Neural cell (in vitro differentiated cells): ENCODE measurements at regions not wholly inside any gene's neighbourhood (a gene's known extent, or its start where the extent isn't known, plus 50 kb on each side); places are given as distances from the start of the nearest gene placed in this dataset.
A peak's percentile ranks its signal among the peaks of the same experiment; 100 is the strongest.

Source experiments
- H2AFZ ChIP-seq: fragments of 200-600, 300-800 bp; sonication (generic), shearing (Covaris generic); 2 replicates; pipeline ENCODE4 v1.6.0; 2014; ENCODE audit warnings: low read depth, mild to moderate bottlenecking, antibody characterized with exemption, low read length, moderate library complexity
- H3F3A ChIP-seq: fragments of 200-600 bp; shearing (Covaris generic); 2 replicates; pipeline ENCODE4 v1.6.1; 2016; ENCODE audit warnings: mild to moderate bottlenecking, moderate library complexity, mixed read lengths, antibody characterized with exemption, low read length; ENCODE audit not compliant: insufficient read depth, poor library complexity, severe bottlenecking
- H3K27ac ChIP-seq: fragments of 200-600, 300-800 bp; sonication (generic), shearing (Covaris generic); 2 replicates; pipeline ENCODE4 v1.5.1; 2014; ENCODE audit warnings: mild to moderate bottlenecking, low read length, moderate library complexity
- H3K27me3 ChIP-seq: fragments of 300-800, 200-600 bp; sonication (generic), shearing (Covaris generic); 2 replicates; pipeline ENCODE4 v1.6.0; 2014; ENCODE audit warnings: mild to moderate bottlenecking, low read depth, low read length, moderate library complexity; ENCODE audit not compliant: insufficient read depth
- H3K36me3 ChIP-seq: fragments of 300-800, 200-600 bp; sonication (generic), shearing (Covaris generic); 2 replicates; pipeline ENCODE4 v1.5.1; 2014; ENCODE audit warnings: mild to moderate bottlenecking, antibody characterized with exemption, low read length, moderate library complexity; ENCODE audit not compliant: insufficient read depth
- H3K4me2 ChIP-seq: fragments of 300-800, 200-600 bp; sonication (generic), shearing (Covaris generic); 2 replicates; pipeline ENCODE4 v1.6.0; 2014; ENCODE audit warnings: mild to moderate bottlenecking, low read length
- H3K4me3 ChIP-seq: fragments of 300-800, 200-600 bp; sonication (generic), shearing (Covaris generic); 2 replicates; pipeline ENCODE4 v1.5.1; 2014; ENCODE audit warnings: mild to moderate bottlenecking, low read length, moderate library complexity
- H3K79me2 ChIP-seq: fragments of 200-600 bp; shearing (Covaris generic); replicated peaks from 2 replicates; pipeline ENCODE4 v1.6.0; 2014; ENCODE audit warnings: mild to moderate bottlenecking, low read length, moderate library complexity; ENCODE audit not compliant: insufficient read depth
- H3K9ac ChIP-seq: fragments of 300-800, 200-600 bp; sonication (generic), shearing (Covaris generic); 2 replicates; pipeline ENCODE4 v1.6.1; 2016; ENCODE audit warnings: mild to moderate bottlenecking, low read length, mixed read lengths
- H3K9me2 ChIP-seq: fragments of 200-600 bp; shearing (Covaris generic); 2 replicates; pipeline ENCODE4 v1.6.1; 2016; ENCODE audit warnings: mild to moderate bottlenecking, low read length, mixed read lengths; ENCODE audit not compliant: insufficient read depth
- H3K9me3 ChIP-seq: fragments of 200-600, 300-800 bp; sonication (generic), shearing (Covaris generic); 2 replicates; pipeline ENCODE4 v1.6.1; 2016; ENCODE audit warnings: mild to moderate bottlenecking, mixed run types, low read length, moderate library complexity, mixed read lengths
- H4K20me1 ChIP-seq: fragments of 200-600 bp; shearing (Covaris generic); 2 replicates; pipeline ENCODE4 v1.6.1; 2016; ENCODE audit warnings: mild to moderate bottlenecking, mixed run types; ENCODE audit not compliant: insufficient read depth
- EP300 ChIP-seq: fragments of 450-650 bp; conservative IDR thresholded peaks from 2 replicates; pipeline ENCODE4 v1.6.1; 2014; ENCODE audit warnings: antibody characterized with exemption, mild to moderate bottlenecking, moderate library complexity; ENCODE audit not compliant: poor library complexity, severe bottlenecking
- EZH2 ChIP-seq: fragments of 200-600, 300-800 bp; shearing (Covaris generic), sonication (generic); IDR thresholded peaks from 2 replicates; pipeline ENCODE4 v1.6.1; 2014; ENCODE audit warnings: antibody characterized with exemption, low read length, borderline replicate concordance, mild to moderate bottlenecking; ENCODE audit not compliant: insufficient read depth, poor library complexity, severe bottlenecking
- MXI1 ChIP-seq: fragments of 450-650 bp; conservative IDR thresholded peaks from 2 replicates; pipeline ENCODE4 v1.6.1; 2014; ENCODE audit warnings: antibody characterized with exemption, mild to moderate bottlenecking; ENCODE audit not compliant: poor library complexity, severe bottlenecking
- POLR2AphosphoS5 ChIP-seq: IDR thresholded peaks from 2 replicates; pipeline ENCODE4 v1.6.1; 2012
- RAD21 ChIP-seq: fragments of 450-650 bp; conservative IDR thresholded peaks from 2 replicates; pipeline ENCODE4 v1.6.1; 2014; ENCODE audit warnings: antibody characterized with exemption, mild to moderate bottlenecking, moderate library complexity
- SMC3 ChIP-seq: fragments of 450-650 bp; conservative IDR thresholded peaks from 2 replicates; pipeline ENCODE4 v1.6.1; 2014; ENCODE audit warnings: antibody characterized with exemption, mild to moderate bottlenecking, moderate library complexity; ENCODE audit not compliant: poor library complexity
- TAF1 ChIP-seq: IDR thresholded peaks from 2 replicates; pipeline ENCODE4 v1.6.1; 2012; ENCODE audit warnings: low read depth
- TF ChIP-seq, protein P1 (sequence below): IDR thresholded peaks from 2 replicates; pipeline ENCODE4 v1.6.1; 2012; ENCODE audit warnings: borderline replicate concordance
- TF ChIP-seq, protein P2 (sequence below): fragments of 450-650 bp; IDR thresholded peaks from 2 replicates; pipeline ENCODE4 v1.5.1; 2014; ENCODE audit warnings: antibody characterized with exemption, mild to moderate bottlenecking, moderate library complexity; ENCODE audit not compliant: poor library complexity, severe bottlenecking

DNA sequence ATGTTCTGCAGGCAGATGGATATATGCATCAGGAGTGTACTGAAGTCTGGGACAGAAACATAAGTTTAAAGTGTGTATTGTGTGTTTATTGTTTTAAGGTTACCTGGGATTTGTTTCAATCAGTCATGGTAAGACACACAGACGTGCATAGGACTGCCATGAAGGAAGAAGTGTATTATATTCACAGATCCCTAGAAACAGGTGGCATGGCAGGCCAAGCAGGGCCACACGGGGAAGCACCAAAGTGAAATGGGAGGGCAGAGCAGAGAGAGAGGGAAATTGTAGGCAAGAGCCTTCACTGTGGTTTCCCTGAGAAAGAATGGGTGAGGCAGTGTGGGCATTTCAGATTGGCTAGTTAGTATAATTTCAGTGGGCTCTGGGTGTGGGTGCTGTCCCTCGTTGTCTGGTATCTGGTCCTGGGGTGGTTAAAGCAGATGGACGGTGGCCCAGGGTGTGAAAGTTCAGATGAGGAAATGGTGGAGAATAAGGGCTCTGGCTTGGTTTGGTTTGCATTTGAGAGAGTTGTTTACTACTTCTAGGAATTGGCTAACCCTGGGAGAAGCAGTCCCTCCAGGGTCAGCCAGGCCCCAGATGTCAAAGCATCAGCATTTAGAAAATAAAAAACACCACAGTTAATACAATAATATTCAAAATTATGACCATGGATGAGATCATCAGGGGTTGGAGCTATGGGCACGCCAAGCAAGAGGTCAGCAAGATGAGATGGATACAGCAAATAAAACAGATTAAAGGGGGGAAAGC is 160.0 kb downstream of the LRRC30 start:
- H3F3A ChIP-seq = no peaks in the 10 kb centered on the region
- no peaks in the 10 kb centered on the region for H3K27me3 ChIP-seq
- no peak overlapping the region for H2AFZ ChIP-seq
- no peak overlapping the region for H3K9ac ChIP-seq
- no peaks in the 10 kb centered on the region for H3K9me2 ChIP-seq
- no peaks in the 10 kb centered on the region for H4K20me1 ChIP-seq
- H3K27ac ChIP-seq = no peak overlapping the region
- H3K4me2 ChIP-seq = no peak overlapping the region
- no peaks in the 10 kb centered on the region for H3K79me2 ChIP-seq
- H3K36me3 ChIP-seq = no peaks in the 10 kb centered on the region
- H3K4me3 ChIP-seq = no peak overlapping the region
- H3K9me3 ChIP-seq = no peaks in the 10 kb centered on the region
- TF ChIP-seq POLR2AphosphoS5 = no peak
- TF ChIP-seq, protein P1, sequence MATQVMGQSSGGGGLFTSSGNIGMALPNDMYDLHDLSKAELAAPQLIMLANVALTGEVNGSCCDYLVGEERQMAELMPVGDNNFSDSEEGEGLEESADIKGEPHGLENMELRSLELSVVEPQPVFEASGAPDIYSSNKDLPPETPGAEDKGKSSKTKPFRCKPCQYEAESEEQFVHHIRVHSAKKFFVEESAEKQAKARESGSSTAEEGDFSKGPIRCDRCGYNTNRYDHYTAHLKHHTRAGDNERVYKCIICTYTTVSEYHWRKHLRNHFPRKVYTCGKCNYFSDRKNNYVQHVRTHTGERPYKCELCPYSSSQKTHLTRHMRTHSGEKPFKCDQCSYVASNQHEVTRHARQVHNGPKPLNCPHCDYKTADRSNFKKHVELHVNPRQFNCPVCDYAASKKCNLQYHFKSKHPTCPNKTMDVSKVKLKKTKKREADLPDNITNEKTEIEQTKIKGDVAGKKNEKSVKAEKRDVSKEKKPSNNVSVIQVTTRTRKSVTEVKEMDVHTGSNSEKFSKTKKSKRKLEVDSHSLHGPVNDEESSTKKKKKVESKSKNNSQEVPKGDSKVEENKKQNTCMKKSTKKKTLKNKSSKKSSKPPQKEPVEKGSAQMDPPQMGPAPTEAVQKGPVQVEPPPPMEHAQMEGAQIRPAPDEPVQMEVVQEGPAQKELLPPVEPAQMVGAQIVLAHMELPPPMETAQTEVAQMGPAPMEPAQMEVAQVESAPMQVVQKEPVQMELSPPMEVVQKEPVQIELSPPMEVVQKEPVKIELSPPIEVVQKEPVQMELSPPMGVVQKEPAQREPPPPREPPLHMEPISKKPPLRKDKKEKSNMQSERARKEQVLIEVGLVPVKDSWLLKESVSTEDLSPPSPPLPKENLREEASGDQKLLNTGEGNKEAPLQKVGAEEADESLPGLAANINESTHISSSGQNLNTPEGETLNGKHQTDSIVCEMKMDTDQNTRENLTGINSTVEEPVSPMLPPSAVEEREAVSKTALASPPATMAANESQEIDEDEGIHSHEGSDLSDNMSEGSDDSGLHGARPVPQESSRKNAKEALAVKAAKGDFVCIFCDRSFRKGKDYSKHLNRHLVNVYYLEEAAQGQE = no peak
- TF ChIP-seq SMC3 = no peak
- TF ChIP-seq, protein P2, sequence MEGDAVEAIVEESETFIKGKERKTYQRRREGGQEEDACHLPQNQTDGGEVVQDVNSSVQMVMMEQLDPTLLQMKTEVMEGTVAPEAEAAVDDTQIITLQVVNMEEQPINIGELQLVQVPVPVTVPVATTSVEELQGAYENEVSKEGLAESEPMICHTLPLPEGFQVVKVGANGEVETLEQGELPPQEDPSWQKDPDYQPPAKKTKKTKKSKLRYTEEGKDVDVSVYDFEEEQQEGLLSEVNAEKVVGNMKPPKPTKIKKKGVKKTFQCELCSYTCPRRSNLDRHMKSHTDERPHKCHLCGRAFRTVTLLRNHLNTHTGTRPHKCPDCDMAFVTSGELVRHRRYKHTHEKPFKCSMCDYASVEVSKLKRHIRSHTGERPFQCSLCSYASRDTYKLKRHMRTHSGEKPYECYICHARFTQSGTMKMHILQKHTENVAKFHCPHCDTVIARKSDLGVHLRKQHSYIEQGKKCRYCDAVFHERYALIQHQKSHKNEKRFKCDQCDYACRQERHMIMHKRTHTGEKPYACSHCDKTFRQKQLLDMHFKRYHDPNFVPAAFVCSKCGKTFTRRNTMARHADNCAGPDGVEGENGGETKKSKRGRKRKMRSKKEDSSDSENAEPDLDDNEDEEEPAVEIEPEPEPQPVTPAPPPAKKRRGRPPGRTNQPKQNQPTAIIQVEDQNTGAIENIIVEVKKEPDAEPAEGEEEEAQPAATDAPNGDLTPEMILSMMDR = no peak
- TF ChIP-seq EZH2 = no peak
- no peak for TF ChIP-seq MXI1
- TF ChIP-seq TAF1 = no peak
- TF ChIP-seq EP300 = no peak
- TF ChIP-seq RAD21 = no peak

DNA sequence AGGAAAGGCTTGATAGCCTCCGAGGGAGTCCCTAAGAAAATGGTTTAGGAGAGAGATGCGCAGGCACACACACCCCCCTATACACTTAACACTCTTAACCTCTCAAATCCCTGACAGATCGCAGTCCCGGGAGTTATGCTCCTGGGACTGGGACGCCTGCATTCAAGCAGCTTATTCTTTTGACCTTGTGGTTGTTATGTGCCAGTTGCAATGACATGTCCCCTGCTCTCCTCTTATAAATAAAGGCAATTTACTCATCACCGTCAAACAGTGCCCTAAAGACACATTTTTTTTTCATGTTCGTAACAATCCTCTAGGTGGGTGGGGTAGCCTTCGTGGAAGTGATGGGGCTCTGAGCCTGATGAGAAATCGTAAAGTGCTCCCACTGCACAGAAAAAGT is 162.2 kb downstream of the LRRC30 start:
- Histone ChIP-seq H2AFZ (no peak overlapping the region), H3K27me3 (no peaks in the 10 kb centered on the region), H3K4me3 (peak overlapping the region; percentile 26), H3K79me2 (no peaks in the 10 kb centered on the region), H3K4me2 (peak overlapping the region; percentile 46), H3K27ac (peak overlapping the region; percentile 65), H3K9me2 (no peaks in the 10 kb centered on the region), H3K9ac (peak overlapping the region; percentile 6), H3K36me3 (no peaks in the 10 kb centered on the region), H3F3A (no peaks in the 10 kb centered on the region), H4K20me1 (no peaks in the 10 kb centered on the region), H3K9me3 (no peaks in the 10 kb centered on the region)
- TF ChIP-seq TAF1 (no peak), EP300 (peak; percentile 89), MXI1 (no peak), POLR2AphosphoS5 (peak; percentile 63), SMC3 (peak; percentile 10), EZH2 (no peak), RAD21 (no peak)
- TF ChIP-seq, protein P2 = no peak
- TF ChIP-seq, protein P1 = no peak
